ENCODE measurements at regions not wholly inside any gene's neighbourhood (a gene's known extent, or its start where the extent isn't known, plus 50 kb on each side); places are given as distances from the start of the nearest gene placed in this dataset.
"Not testable (repeated sequence)": the region's sequence is repeated elsewhere in the genome, so short reads cannot be mapped to it uniquely, and the experiment has no call there.

DNA sequence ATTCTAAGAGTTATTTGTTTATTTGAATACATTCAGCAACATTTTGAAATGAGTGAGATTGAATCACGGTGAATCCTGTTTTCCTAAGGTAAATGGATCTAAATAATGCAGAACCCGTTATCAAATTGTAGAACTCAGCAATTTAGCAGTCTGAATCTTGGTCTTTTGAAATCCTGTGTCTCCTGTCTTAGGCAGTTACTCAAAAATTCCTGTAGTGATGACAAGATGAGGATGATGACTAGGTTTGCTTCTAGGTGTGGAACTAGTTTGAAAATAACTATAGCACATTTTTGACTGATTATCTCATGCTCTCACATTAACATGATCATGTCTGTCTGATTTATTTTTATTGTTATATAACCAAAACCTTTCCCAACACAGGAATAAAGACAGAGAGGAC lies 115.0 kb downstream of the RAP2B start:
- intact Hi-C loops (cut with micrococcal nuclease), result no loop called here
- TF ChIP-seq, protein P1, sequence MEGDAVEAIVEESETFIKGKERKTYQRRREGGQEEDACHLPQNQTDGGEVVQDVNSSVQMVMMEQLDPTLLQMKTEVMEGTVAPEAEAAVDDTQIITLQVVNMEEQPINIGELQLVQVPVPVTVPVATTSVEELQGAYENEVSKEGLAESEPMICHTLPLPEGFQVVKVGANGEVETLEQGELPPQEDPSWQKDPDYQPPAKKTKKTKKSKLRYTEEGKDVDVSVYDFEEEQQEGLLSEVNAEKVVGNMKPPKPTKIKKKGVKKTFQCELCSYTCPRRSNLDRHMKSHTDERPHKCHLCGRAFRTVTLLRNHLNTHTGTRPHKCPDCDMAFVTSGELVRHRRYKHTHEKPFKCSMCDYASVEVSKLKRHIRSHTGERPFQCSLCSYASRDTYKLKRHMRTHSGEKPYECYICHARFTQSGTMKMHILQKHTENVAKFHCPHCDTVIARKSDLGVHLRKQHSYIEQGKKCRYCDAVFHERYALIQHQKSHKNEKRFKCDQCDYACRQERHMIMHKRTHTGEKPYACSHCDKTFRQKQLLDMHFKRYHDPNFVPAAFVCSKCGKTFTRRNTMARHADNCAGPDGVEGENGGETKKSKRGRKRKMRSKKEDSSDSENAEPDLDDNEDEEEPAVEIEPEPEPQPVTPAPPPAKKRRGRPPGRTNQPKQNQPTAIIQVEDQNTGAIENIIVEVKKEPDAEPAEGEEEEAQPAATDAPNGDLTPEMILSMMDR (IDR thresholded peaks at IDR 0.05), result no peak
- Mint-ChIP-seq H3K4me1 (peaks cover 11% of the 10 kb centered on the region), H3K27ac (no peak overlapping the region), H3K4me3 (no peak overlapping the region), H3K9me3 (peaks cover 0 to 6% (median 3%) of the 10 kb centered on the region in 7 donors), H3K36me3 (no peaks in the 10 kb centered on the region), H3K27me3 (ENCODE audit: low read depth in 3 of 3) (peaks cover 0 to 1% (median 1%) of the 10 kb centered on the region in 3 donors)
- Histone ChIP-seq H3K79me2 (ENCODE audit: insufficient read depth, low read length) (no peaks in the 10 kb centered on the region), H2AFZ (ENCODE audit: insufficient read depth, low read depth, low read length, poor library complexity, severe bottlenecking) (no peak overlapping the region), H3K27ac (ENCODE audit: low read depth in 1 of 2, low read length in 2 of 2) (no peak overlapping the region), H3K4me3 (replicated peaks in 1 of 3; ENCODE audit: low read depth in 2 of 3, low read length in 3 of 3) (no peak overlapping the region), H3K4me2 (replicated peaks; ENCODE audit: extremely low read depth, low read length, poor library complexity, severe bottlenecking) (no peak overlapping the region), H4K20me1 (ENCODE audit: insufficient read depth, low read length) (no peaks in the 10 kb centered on the region), H3K9ac (ENCODE audit: insufficient read depth, low read length, poor library complexity, severe bottlenecking) (no peak overlapping the region), H3K27me3 (ENCODE audit: control insufficient read depth in 2 of 2, insufficient read depth in 2 of 2, low read length in 2 of 2) (no peaks in the 10 kb centered on the region), H3K4me1 (ENCODE audit: control insufficient read depth in 1 of 2, insufficient read depth in 2 of 2, low read length in 2 of 2) (no peaks in the 10 kb centered on the region), H3K36me3 (replicated peaks in 1 of 2; ENCODE audit: control insufficient read depth in 1 of 2, insufficient read depth in 2 of 2, low read length in 2 of 2) (no peaks in the 10 kb centered on the region), H3K9me3 (replicated peaks in 1 of 2; ENCODE audit: control insufficient read depth in 1 of 2, insufficient read depth in 1 of 2, low read length in 2 of 2) (peaks cover 0 to 10% of the 10 kb centered on the region in 2 donors)
- DNase-seq, result no peak
- WGBS (ENCODE audit: insufficient coverage), result 100% methylated on average over 2 of the region's 2 CpGs

DNA sequence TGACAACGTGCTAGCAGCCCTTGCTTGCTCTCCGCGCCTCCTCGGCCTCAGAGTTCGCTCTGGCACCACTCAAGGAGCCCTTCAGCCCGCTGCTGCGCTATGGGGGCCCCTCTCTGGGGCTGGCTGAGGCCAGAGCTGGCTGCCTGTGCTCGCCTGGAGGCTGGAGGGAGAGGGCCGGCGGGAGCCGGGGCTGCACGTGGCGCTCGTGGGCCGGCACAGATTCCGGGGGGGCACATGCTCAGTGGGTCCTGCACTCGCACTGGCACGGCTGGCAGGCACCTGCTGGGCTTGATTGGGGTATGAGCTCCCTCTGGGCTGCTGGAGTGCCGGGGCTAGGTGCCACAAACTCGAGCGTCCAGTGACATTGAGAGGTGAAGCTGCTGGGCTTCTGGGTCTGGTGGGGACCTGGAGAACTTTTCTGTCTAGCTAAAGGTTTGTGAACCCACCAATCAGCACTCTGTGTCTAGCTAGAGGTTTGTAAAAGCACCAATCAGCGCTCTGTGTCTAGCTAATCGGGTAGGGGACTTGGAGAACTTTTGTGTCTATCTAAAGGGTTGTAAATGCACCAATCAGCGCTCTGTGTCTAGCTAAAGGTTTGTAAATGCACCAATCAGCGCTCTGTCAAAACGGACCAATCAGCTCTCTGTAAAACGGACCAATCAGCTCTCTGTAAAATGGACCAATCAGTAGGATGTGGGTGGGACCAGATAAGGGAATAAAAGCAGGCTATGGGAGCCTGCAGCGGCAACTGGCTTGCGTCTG lies 119.4 kb downstream of the RAP2B start:
- not testable (repeated sequence) for H3K27me3 Mint-ChIP-seq (ENCODE audit: low read depth in 3 of 3); H3K4me3 ChIP-seq (replicated peaks in 1 of 3; ENCODE audit: low read depth in 2 of 3, low read length in 3 of 3); DNase-seq; H3K9ac ChIP-seq (ENCODE audit: insufficient read depth, low read length, poor library complexity, severe bottlenecking); H3K79me2 ChIP-seq (ENCODE audit: insufficient read depth, low read length); H3K9me3 ChIP-seq (replicated peaks in 1 of 2; ENCODE audit: control insufficient read depth in 1 of 2, insufficient read depth in 1 of 2, low read length in 2 of 2); H3K36me3 ChIP-seq (replicated peaks in 1 of 2; ENCODE audit: control insufficient read depth in 1 of 2, insufficient read depth in 2 of 2, low read length in 2 of 2); H3K27me3 ChIP-seq (ENCODE audit: control insufficient read depth in 2 of 2, insufficient read depth in 2 of 2, low read length in 2 of 2); H2AFZ ChIP-seq (ENCODE audit: insufficient read depth, low read depth, low read length, poor library complexity, severe bottlenecking); H3K4me3 Mint-ChIP-seq; H3K9me3 Mint-ChIP-seq; H3K36me3 Mint-ChIP-seq; H4K20me1 ChIP-seq (ENCODE audit: insufficient read depth, low read length); H3K27ac Mint-ChIP-seq; H3K27ac ChIP-seq (ENCODE audit: low read depth in 1 of 2, low read length in 2 of 2); H3K4me2 ChIP-seq (replicated peaks; ENCODE audit: extremely low read depth, low read length, poor library complexity, severe bottlenecking)
- 95% methylated on average over 27 of the region's 29 CpGs for WGBS (ENCODE audit: insufficient coverage)
- H3K4me1 Mint-ChIP-seq, result peaks cover 24% of the 10 kb centered on the region
- intact Hi-C loops (cut with micrococcal nuclease), result loop anchor here in 1 of 2 donors (10.0 kb wide), 1 partner anchor 77 kb away; no protein-coding TSS in a partner anchor
- peaks cover 24 to 28% of the 10 kb centered on the region in 2 donors for H3K4me1 ChIP-seq (ENCODE audit: control insufficient read depth in 1 of 2, insufficient read depth in 2 of 2, low read length in 2 of 2)

Data from CD14-positive monocyte (primary cell).